Heart left ventricle (tissue), 16 donors: ENCODE measurements at regions not wholly inside any gene's neighbourhood (a gene's known extent, or its start where the extent isn't known, plus 50 kb on each side); places are given as distances from the start of the nearest gene placed in this dataset.

Experiments
- ATAC-seq, 4 donors: fragments of 200-7000 bp; cut with Tn5 transposase; one replicate each; pipeline ENCODE4 v1.9.1; 2020 to 2022; ENCODE audit warnings: moderate library complexity in 4 of 4, mild to moderate bottlenecking in 3 of 4, moderate number of reproducible peaks in 1 of 4
- DNase-seq, 5 donors: peaks; one replicate each; pipeline ENCODE4 v3.0.0-alpha.2; 2020
- H3K27ac ChIP-seq, 12 donors: fragments of 200-600 bp; sonication (generic) in 4 of 12; one replicate each; pipeline versions ENCODE4 v1.5.0 to v1.8.0; 2016 to 2022; ENCODE audit warnings: mild to moderate bottlenecking in 2 of 12
- H3K27me3 ChIP-seq, 9 donors: fragments of 200-600 bp; sonication (generic) in 2 of 9; one replicate each; pipeline versions ENCODE4 v1.5.1 to v1.8.0; 2016 to 2022; ENCODE audit warnings: mild to moderate bottlenecking in 3 of 9
- H3K36me3 ChIP-seq, 9 donors: fragments of 200-600 bp; sonication (generic) in 2 of 9; one replicate each; pipeline versions ENCODE4 v1.5.0 to v1.8.0; 2018 to 2022; ENCODE audit warnings: mild to moderate bottlenecking in 2 of 9
- H3K4me1 ChIP-seq, 12 donors: fragments of 200-600 bp; sonication (generic) in 4 of 12; one replicate each; pipeline versions ENCODE4 v1.5.0 to v1.8.0; 2016 to 2022; ENCODE audit warnings: mild to moderate bottlenecking in 3 of 12
- H3K4me3 ChIP-seq, 12 donors: fragments of 200-600 bp; sonication (generic) in 4 of 12; one replicate each; pipeline versions ENCODE4 v1.5.0 to v1.8.0; 2017 to 2022; ENCODE audit warnings: mild to moderate bottlenecking in 9 of 12, moderate library complexity in 4 of 12
- H3K9me3 ChIP-seq, 12 donors: fragments of 200-600 bp; sonication (generic) in 4 of 12; one replicate each; pipeline versions ENCODE4 v1.5.0 to v1.8.0; 2016 to 2022; ENCODE audit warnings: mild to moderate bottlenecking in 1 of 12
- POLR2A ChIP-seq, 2 donors: fragments of 450-650 bp; IDR thresholded peaks; one replicate each; pipeline ENCODE4 v1.6.1; 2017; ENCODE audit warnings: antibody characterized with exemption in 2 of 2, mild to moderate bottlenecking in 2 of 2, moderate library complexity in 2 of 2
- WGBS, 4 donors: extraction: QIAGEN DNeasy Blood & Tissue Kit in 2 of 4; methylation state at CpG; one replicate each; pipeline versions ENCODE4 v1.1.5 to v1.1.7; 2013 to 2018; 5-methylcytosine and 5-hydroxymethylcytosine counted together
- intact Hi-C, 10 donors: fragments of 100-400 bp; cut with DNase I; formaldehyde crosslinking; loops; one replicate each; pipeline versions ENCODE4 v1.11.1 to v1.14.2; 2022
- TF ChIP-seq, protein P1 (sequence below), 12 donors: fragments of 200-600 bp; sonication (generic) in 4 of 12; IDR thresholded peaks; one replicate each; pipeline versions ENCODE4 v1.5.0 to v1.8.0; 2018 to 2022; ENCODE audit warnings: antibody characterized with exemption in 12 of 12, mild to moderate bottlenecking in 5 of 12
- donor health status: ischemic (EF 13 %, LVEDD 7.1; RV severe dilation, severe dysfunction).
- donor health status: healthy with polysubstance abuse.
- donor health status: DM: no; HTN: yes; CAD: no.
- donor health status: DM: no; HTN: no; CAD: no.
- donor health status: ischemic (EF 25% LVEDD 6.9; RV normal size, moderate dysfunction).
- donor health status: ischemic (EF 25% LVEDD 5.7; RV mildly dilated, moderate dysfunction).
- donor health status: healthy.
- donor health status: DM: yes; HTN: yes; CAD: no.
- donor health status: ischemic (EF 35%, LVEDD 5.7; RV mildly dilated, moderate dysfunction).
- donor health status: nonischemic (EF 11% LVEDD 7.7; RV severe dilation, severe dysfunction).
- donor health status: DM: yes; HTN: yes; CAD: no.
- donor health status: PGD.
- donor health status: ischemic (EF 29% LVEDD 5.4; RV normal size, mild dysfunction).
- donor health status: nonischemic (EF 23%, LVEDD 6.1; RV moderate dilation, normal function).

DNA sequence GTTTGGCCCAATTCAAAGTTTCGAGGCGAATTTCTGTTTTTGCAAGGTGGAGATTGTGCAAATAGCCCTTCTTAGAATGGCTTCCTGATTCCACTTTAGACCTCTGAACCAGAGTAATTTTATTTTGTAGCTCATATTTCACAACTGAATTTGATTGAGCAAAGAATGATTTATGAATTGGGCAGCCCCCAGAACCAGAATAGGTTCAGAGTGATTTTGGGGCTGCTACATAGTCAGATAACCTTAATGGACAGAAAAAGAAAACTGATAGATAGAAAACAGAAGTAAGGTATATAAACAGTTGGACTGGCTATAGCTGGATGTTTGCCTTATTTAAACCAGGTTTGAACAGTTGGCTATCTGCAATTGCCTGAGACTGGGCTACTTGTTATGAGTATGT lies 156.6 kb downstream of the YIPF5 start:
- H3K9me3 ChIP-seq = peaks cover 0 to 7% (median 0%) of the 10 kb centered on the region in 12 donors
- TF ChIP-seq POLR2A (IDR thresholded peaks at IDR 0.05) = no peak
- TF ChIP-seq, protein P1, sequence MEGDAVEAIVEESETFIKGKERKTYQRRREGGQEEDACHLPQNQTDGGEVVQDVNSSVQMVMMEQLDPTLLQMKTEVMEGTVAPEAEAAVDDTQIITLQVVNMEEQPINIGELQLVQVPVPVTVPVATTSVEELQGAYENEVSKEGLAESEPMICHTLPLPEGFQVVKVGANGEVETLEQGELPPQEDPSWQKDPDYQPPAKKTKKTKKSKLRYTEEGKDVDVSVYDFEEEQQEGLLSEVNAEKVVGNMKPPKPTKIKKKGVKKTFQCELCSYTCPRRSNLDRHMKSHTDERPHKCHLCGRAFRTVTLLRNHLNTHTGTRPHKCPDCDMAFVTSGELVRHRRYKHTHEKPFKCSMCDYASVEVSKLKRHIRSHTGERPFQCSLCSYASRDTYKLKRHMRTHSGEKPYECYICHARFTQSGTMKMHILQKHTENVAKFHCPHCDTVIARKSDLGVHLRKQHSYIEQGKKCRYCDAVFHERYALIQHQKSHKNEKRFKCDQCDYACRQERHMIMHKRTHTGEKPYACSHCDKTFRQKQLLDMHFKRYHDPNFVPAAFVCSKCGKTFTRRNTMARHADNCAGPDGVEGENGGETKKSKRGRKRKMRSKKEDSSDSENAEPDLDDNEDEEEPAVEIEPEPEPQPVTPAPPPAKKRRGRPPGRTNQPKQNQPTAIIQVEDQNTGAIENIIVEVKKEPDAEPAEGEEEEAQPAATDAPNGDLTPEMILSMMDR (IDR thresholded peaks at IDR 0.05) = no peak
- DNase-seq (no peak), ATAC-seq (no peak)
- no peaks in the 10 kb centered on the region for H3K36me3 ChIP-seq
- 66 to 100% (median 85%) methylated on average over 2 of the region's 2 CpGs for WGBS, 4 donors
- no peak overlapping the region for H3K4me3 ChIP-seq
- no peak overlapping the region for H3K27ac ChIP-seq
- intact Hi-C loops = no loop called here
- no peaks in the 10 kb centered on the region for H3K27me3 ChIP-seq
- peaks cover 0 to 4% (median 0%) of the 10 kb centered on the region in 12 donors for H3K4me1 ChIP-seq

DNA sequence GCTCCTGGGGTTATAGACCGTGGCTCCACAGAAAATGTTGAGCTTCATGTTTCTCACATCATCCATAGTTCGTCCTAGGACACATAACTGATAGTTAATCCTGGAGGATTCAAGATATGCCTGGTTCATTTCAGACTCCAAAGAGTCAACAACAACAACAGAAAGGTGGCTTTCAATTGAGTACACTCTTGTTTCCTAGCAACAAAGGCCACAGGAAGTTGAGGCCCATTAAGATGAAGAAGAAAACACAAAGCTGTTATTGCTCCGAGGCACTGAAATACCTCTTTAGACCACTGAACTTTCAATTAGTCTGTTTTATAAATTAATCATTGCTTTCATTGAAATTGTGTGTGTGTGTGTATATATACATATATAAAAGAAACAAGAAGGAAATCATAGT lies 154.5 kb downstream of the YIPF5 start:
- H3K27me3 ChIP-seq = no peaks in the 10 kb centered on the region
- no peak for DNase-seq
- peaks cover 0 to 7% (median 0%) of the 10 kb centered on the region in 12 donors for H3K9me3 ChIP-seq
- no peak overlapping the region for H3K4me3 ChIP-seq
- intact Hi-C loops = no loop called here
- 45 to 60% (median 56%) methylated on average over 3 of the region's 3 CpGs for WGBS, 4 donors
- no peaks in the 10 kb centered on the region for H3K36me3 ChIP-seq
- TF ChIP-seq, protein P1 (IDR thresholded peaks at IDR 0.05) = no peak
- TF ChIP-seq POLR2A (IDR thresholded peaks at IDR 0.05) = no peak
- H3K4me1 ChIP-seq = peaks cover 0 to 4% (median 0%) of the 10 kb centered on the region in 12 donors
- ATAC-seq = no peak
- H3K27ac ChIP-seq = no peak overlapping the region

DNA sequence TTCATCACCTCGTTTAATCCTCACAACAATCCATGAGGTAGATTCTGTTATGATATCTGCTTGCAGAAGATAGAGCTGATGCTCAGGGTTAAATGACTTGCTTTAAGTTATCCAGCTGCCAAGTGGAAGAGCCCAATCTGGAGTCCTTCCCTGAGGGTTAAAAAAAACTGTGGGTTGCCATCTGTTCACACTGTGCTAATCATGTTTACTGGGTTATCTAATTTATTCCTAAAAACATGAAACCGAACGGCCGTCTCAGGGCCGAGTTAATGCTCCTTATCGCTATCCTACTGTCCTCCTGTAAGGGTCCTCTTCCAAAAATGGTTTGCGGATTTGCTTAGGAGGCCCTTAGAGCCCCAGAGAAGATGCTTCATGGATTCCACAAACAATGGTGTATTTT lies 153.3 kb downstream of the YIPF5 start:
- Histone ChIP-seq H3K4me1 (peaks cover 0 to 4% (median 0%) of the 10 kb centered on the region in 12 donors), H3K36me3 (no peaks in the 10 kb centered on the region), H3K9me3 (peaks cover 0 to 7% (median 0%) of the 10 kb centered on the region in 12 donors), H3K27ac (no peak overlapping the region), H3K27me3 (no peaks in the 10 kb centered on the region), H3K4me3 (no peak overlapping the region)
- intact Hi-C loops = no loop called here
- TF ChIP-seq, protein P1 (IDR thresholded peaks at IDR 0.05) = no peak
- no peak for TF ChIP-seq POLR2A (IDR thresholded peaks at IDR 0.05)
- ATAC-seq (no peak), DNase-seq (no peak)
- WGBS, 4 donors = 84 to 92% (median 87%) methylated on average over 7 of the region's 7 CpGs

DNA sequence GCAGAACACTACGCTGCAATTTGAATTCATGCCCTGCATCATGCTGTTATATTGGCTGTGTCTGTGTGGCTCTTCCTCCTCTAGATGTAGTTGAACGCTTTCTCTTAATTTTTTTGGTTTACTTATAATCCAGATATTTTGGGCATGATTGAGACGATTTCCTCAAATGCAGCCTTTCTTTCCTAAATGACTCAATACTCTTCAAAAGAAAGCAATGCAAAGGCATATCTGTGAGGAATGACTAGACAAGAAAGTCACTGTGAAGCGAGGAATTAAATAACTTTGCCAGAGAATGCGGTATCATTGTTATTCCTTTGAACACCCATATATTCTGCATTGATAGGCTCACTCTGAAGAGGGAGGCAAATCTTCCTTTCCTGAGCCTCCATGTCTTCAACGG lies 152.8 kb downstream of the YIPF5 start:
- TF ChIP-seq POLR2A (IDR thresholded peaks at IDR 0.05) = no peak
- TF ChIP-seq, protein P1 (IDR thresholded peaks at IDR 0.05) = no peak
- H3K9me3 ChIP-seq = peaks cover 0 to 7% (median 0%) of the 10 kb centered on the region in 12 donors
- intact Hi-C loops = no loop called here
- DNase-seq (no peak), ATAC-seq (no peak)
- WGBS, 4 donors = 78 to 92% (median 88%) methylated on average over 6 of the region's 6 CpGs
- peaks cover 0 to 4% (median 0%) of the 10 kb centered on the region in 12 donors for H3K4me1 ChIP-seq
- H3K4me3 ChIP-seq = no peak overlapping the region
- H3K36me3 ChIP-seq = no peaks in the 10 kb centered on the region
- no peak overlapping the region for H3K27ac ChIP-seq
- H3K27me3 ChIP-seq = no peaks in the 10 kb centered on the region
